Skeletal muscle tissue (tissue), 3 donors: ENCODE measurements at regions not wholly inside any gene's neighbourhood (a gene's known extent, or its start where the extent isn't known, plus 50 kb on each side); places are given as distances from the start of the nearest gene placed in this dataset.

ENCODE experiments used
- H3K27ac ChIP-seq: one replicate; pipeline ENCODE4 v1.7.0; 2013; ENCODE audit warnings: mild to moderate bottlenecking, low read depth, low read length, inconsistent platforms
- H3K27me3 ChIP-seq, 3 donors: one replicate each; pipeline ENCODE4 v1.7.0; 2013; ENCODE audit warnings: low read length in 3 of 3; ENCODE audit not compliant: control insufficient read depth in 3 of 3, insufficient read depth in 3 of 3
- H3K36me3 ChIP-seq, 3 donors: one replicate each; pipeline ENCODE4 v1.7.0; 2013; ENCODE audit warnings: low read length in 3 of 3; ENCODE audit not compliant: control insufficient read depth in 3 of 3, insufficient read depth in 3 of 3
- H3K4me1 ChIP-seq, 3 donors: one replicate each; pipeline ENCODE4 v1.7.0; 2013; ENCODE audit warnings: low read length in 3 of 3, mild to moderate bottlenecking in 3 of 3; ENCODE audit not compliant: control insufficient read depth in 3 of 3, insufficient read depth in 3 of 3
- H3K4me3 ChIP-seq, 3 donors: one replicate each; pipeline ENCODE4 v1.7.0; 2013; ENCODE audit warnings: low read length in 3 of 3
- H3K9ac ChIP-seq, 3 donors: one replicate each; pipeline ENCODE4 v1.7.0; 2013; ENCODE audit warnings: low read length in 3 of 3, mild to moderate bottlenecking in 3 of 3, moderate library complexity in 2 of 3, low read depth in 1 of 3
- H3K9me3 ChIP-seq, 3 donors: one replicate each; pipeline ENCODE4 v1.7.0; 2013; ENCODE audit warnings: low read length in 3 of 3; ENCODE audit not compliant: control insufficient read depth in 3 of 3
- donor health status: Osteomylitis.

DNA sequence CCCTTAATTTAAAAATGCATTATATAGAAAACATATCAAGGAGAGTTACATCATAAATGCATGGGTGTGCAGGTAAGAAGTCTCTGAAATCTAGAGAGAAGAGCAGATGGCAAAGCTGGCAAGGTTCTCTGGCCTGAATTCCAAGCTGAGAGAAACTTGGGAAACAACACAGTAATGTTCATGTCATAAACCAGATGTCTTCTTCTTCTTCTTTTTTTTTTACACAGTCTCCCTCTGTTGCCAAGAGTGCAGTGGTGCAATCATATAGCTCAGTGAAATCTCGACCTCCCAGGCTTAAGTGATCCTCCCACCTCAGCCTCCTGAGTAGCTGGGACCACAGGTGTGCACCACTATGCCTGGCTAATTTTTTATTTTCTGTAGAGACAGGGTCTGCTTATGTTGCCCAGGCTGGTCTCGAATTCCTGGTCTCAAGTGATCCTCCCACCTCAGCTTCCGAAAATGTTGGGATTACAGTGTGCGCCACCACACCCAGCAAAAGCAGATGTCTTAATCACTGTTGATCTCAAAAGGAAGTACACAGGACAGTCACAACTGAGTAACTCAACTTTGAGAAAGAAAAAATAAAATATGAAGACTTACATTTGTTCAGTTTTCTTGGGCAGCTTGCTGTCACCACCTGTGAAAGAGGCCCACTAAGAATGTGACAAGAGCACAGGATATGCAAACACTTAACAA is 77.3 kb downstream of the DNAAF9 start:
- H3K27ac ChIP-seq = no peak overlapping the region
- H3K9me3 ChIP-seq = no peaks in the 10 kb centered on the region
- H3K27me3 ChIP-seq = no peaks in the 10 kb centered on the region
- H3K9ac ChIP-seq = no peak overlapping the region
- H3K4me3 ChIP-seq = no peak overlapping the region
- no peaks in the 10 kb centered on the region for H3K4me1 ChIP-seq
- H3K36me3 ChIP-seq = peaks cover 7 to 26% (median 10%) of the 10 kb centered on the region in 3 donors

DNA sequence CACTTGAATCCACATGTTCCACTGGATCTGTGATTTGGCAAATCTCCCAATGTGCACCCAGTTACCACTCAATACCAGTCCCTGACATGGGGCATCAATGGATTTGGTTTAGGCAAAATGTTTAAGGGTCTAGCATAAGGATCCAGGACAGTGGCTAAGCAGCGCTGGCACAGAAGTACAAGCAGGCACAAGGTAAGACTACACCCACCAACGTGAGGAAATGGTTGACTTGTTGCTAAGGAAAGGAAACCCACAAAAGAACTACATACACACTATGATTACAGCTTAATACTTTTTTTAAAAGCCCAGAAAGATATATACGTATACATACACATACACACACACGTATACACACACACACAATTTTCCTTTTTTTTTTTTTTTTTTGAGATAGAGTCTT is 79.0 kb downstream of the DNAAF9 start:
- H3K4me1 ChIP-seq = no peaks in the 10 kb centered on the region
- no peaks in the 10 kb centered on the region for H3K9me3 ChIP-seq
- H3K9ac ChIP-seq = no peak overlapping the region
- peaks cover 13 to 31% (median 19%) of the 10 kb centered on the region in 3 donors for H3K36me3 ChIP-seq
- no peaks in the 10 kb centered on the region for H3K27me3 ChIP-seq
- no peak overlapping the region for H3K27ac ChIP-seq
- H3K4me3 ChIP-seq = no peak overlapping the region

- Histone ChIP-seq H3K4me1 (no peaks in the 10 kb centered on the region), H3K4me3 (no peak overlapping the region), H3K27ac (no peak overlapping the region), H3K9me3 (no peaks in the 10 kb centered on the region), H3K27me3 (no peaks in the 10 kb centered on the region), H3K9ac (no peak overlapping the region), H3K36me3 (peaks cover 18 to 36% (median 26%) of the 10 kb centered on the region in 3 donors)
Measured at GRCh38 chr20:3326779-3327521, 80.5 kb downstream of the DNAAF9 start.

- H3K36me3 ChIP-seq = peaks cover 19 to 42% (median 30%) of the 10 kb centered on the region in 3 donors
- H3K9me3 ChIP-seq = no peaks in the 10 kb centered on the region
- H3K4me3 ChIP-seq = no peak overlapping the region
- H3K9ac ChIP-seq = no peak overlapping the region
- H3K27ac ChIP-seq = no peak overlapping the region
- no peaks in the 10 kb centered on the region for H3K27me3 ChIP-seq
- H3K4me1 ChIP-seq = no peaks in the 10 kb centered on the region
Measured at GRCh38 chr20:3325864-3326263, 81.6 kb downstream of the DNAAF9 start.

DNA sequence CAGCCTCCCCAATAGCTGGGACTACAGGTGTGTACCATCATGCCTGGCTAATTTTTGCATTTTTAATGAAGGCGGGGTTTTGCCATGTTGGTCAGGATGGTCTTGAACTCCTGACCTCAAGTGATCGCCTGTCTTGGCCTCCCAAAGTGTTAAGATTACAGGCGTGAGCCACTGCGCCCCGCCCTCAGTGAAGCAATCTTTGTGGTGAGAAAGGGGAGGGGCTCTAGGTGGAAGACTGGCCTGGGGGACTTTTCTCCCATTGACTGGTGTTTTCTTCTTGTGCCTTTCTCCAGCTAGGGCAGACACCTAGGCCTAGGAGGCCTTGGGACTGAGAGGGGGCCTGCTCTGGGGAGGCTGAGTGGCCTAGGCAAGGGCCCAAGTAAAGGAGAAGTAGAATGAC is 84.1 kb downstream of the DNAAF9 start:
- Histone ChIP-seq H3K27me3 (no peaks in the 10 kb centered on the region), H3K4me1 (no peaks in the 10 kb centered on the region), H3K9ac (no peak overlapping the region), H3K36me3 (peaks cover 20 to 44% (median 31%) of the 10 kb centered on the region in 3 donors), H3K9me3 (no peaks in the 10 kb centered on the region), H3K4me3 (no peak overlapping the region), H3K27ac (no peak overlapping the region)

DNA sequence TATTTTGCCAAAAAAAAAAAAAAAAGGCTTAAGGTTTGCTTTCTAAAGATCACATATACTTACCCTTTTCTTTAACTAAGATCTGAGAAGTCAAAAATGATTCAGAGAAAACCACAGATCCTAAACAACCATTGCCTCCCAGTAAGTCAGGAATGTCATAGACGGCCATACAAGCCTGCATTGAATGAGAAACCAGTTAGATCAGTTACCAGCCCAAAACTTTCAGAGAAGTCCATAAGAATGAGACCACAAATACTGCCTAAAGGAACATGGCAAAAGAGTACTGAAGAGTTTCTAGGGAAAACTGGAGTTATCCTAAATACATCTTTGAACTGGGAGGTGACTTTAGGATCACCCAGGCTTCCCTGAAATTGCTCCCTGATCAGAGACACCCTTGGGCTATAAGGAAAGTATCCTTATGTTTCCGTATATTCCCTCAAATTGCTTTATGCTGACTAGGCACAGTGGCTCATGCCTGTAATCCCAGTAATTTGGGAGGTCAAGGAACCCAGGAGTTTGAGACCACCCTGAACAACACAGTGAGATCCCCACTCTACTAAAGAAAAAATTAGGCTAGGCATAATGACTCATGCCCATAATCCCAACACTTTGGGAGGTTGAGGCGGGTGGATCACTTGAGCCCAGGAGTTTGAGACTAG is 79.4 kb upstream of the SLC4A11 start:
- no peak overlapping the region for H3K27ac ChIP-seq
- H3K9ac ChIP-seq = no peak overlapping the region
- H3K4me1 ChIP-seq = peaks cover 11 to 15% (median 13%) of the 10 kb centered on the region in 3 donors
- H3K9me3 ChIP-seq = no peaks in the 10 kb centered on the region
- peaks cover 12 to 24% (median 14%) of the 10 kb centered on the region in 3 donors for H3K36me3 ChIP-seq
- no peak overlapping the region for H3K4me3 ChIP-seq
- no peaks in the 10 kb centered on the region for H3K27me3 ChIP-seq

GRCh38 chr20:3316136-3316535 is 77.1 kb upstream of the SLC4A11 start:
- Histone ChIP-seq H3K9me3 (no peaks in the 10 kb centered on the region), H3K27me3 (no peaks in the 10 kb centered on the region), H3K36me3 (peaks cover 2 to 12% (median 5%) of the 10 kb centered on the region in 3 donors), H3K4me1 (peaks cover 20 to 32% (median 25%) of the 10 kb centered on the region in 3 donors), H3K4me3 (no peak overlapping the region), H3K27ac (peak overlapping the region; percentile 81), H3K9ac (no peak overlapping the region)

DNA sequence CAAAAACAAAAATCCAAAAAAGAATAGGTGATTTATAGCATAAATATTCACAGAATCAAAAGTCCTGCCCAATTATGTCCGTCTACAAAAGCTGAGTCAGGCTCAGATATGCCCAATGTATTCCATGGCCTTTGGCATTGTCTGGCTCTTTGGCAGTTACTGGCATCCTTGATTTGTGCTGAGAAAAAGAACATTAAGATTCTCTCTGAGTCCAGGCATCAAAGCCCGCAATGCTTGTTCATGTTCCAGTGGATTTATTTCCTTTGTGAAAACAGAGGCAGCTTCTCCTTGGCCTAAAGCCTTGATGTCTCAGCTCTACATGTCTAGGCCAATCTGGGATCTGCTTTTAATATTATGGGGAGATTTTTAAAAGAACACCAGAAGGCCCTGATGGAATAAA is 76.1 kb upstream of the SLC4A11 start:
- H3K36me3 ChIP-seq = peaks cover 0 to 8% (median 2%) of the 10 kb centered on the region in 3 donors

DNA sequence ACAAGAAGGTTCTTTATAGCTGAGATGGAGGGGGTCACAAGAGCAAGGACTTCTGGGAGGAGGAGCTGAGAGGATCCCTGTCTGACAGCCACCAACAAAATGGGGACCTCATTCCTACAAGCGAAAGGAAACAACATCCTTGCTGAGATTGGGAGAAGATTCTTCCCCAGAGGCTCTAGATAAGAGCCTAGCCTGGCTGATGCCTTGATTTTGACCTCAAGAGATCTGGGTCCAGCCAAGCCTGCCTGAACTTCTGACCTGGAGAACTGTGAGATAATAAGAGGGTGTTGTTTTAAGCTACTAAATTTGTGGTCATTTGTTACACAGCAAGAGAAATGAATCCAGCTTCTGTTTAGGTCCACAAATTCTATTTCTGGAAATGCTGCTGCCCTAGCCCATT is 75.4 kb upstream of the SLC4A11 start:
- Histone ChIP-seq H3K4me1 (peaks cover 20 to 36% (median 26%) of the 10 kb centered on the region in 3 donors), H3K36me3 (peaks cover 0 to 5% (median 0%) of the 10 kb centered on the region in 3 donors)

More for the DNA sequence above, 76.1 kb upstream of the SLC4A11 start:
- Histone ChIP-seq H3K9me3 (no peaks in the 10 kb centered on the region), H3K4me3 (no peak overlapping the region), H3K9ac (peak overlapping the region in 1 of 3 donors; percentile 9), H3K4me1 (peaks cover 20 to 36% (median 26%) of the 10 kb centered on the region in 3 donors), H3K27me3 (no peaks in the 10 kb centered on the region), H3K27ac (peak overlapping the region; percentile 81)

GRCh38 chr20:3313683-3314065 is 74.7 kb upstream of the SLC4A11 start:
- Histone ChIP-seq H3K9ac (no peak overlapping the region), H3K27me3 (no peaks in the 10 kb centered on the region), H3K4me1 (peaks cover 23 to 38% (median 31%) of the 10 kb centered on the region in 3 donors), H3K9me3 (no peaks in the 10 kb centered on the region), H3K4me3 (no peak overlapping the region), H3K36me3 (peaks cover 0 to 5% (median 3%) of the 10 kb centered on the region in 3 donors), H3K27ac (peak overlapping the region; percentile 81)

More for the DNA sequence above, 75.4 kb upstream of the SLC4A11 start:
- Histone ChIP-seq H3K9ac (no peak overlapping the region), H3K4me3 (no peak overlapping the region), H3K27me3 (no peaks in the 10 kb centered on the region), H3K27ac (peak overlapping the region; percentile 81), H3K9me3 (no peaks in the 10 kb centered on the region)
